SKM-1 (cell line): ENCODE measurements at regions not wholly inside any gene's neighbourhood (a gene's known extent, or its start where the extent isn't known, plus 50 kb on each side); places are given as distances from the start of the nearest gene placed in this dataset.

Experiments used
- DNase-seq: peaks from one replicate; lab custom pipeline; 2025; ENCODE audit not compliant: unreplicated experiment; lab: John Stamatoyannopoulos, UW

GRCh38 chr2:41992671-41993434, 55.0 kb upstream of the PKDCC start:
- DNase-seq: no peak

GRCh38 chr2:41993435-41993925, 54.3 kb upstream of the PKDCC start:
- no peak for DNase-seq

DNA sequence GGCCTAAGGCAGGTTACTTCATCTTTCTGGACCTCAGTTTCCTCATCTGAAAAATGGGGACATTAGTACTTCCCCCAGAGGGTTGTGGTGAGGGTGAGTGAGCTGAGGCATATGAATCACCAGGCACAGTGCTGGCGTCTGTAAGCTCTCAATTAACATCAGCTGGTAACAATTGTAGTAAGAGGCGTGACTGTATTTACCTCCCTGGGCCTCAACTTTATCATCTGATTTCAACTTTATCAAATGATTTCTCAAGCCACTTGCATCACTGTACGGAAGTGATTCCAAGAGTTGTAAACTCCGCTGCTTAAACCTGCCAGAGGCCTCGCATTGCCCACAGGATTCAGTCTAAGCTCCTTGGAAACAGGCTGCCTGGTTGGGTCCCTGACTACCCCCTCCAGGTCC, 53.6 kb upstream of the PKDCC start:
- DNase-seq: no peak

- no peak for DNase-seq
Observed at GRCh38 chr2:41994661-41995060, 53.2 kb upstream of the PKDCC start.

GRCh38 chr2:41997561-41997960, 50.3 kb upstream of the PKDCC start:
- DNase-seq: no peak
